HG03064 (cell line): ENCODE measurements at regions not wholly inside any gene's neighbourhood (a gene's known extent, or its start where the extent isn't known, plus 50 kb on each side); places are given as distances from the start of the nearest gene placed in this dataset.

Source experiments
- ATAC-seq: cut with Tn5 transposase; IDR thresholded peaks from one replicate; pipeline ENCODE4 v1.9.1; 2021; ENCODE audit warnings: low read depth; ENCODE audit not compliant: unreplicated experiment

DNA sequence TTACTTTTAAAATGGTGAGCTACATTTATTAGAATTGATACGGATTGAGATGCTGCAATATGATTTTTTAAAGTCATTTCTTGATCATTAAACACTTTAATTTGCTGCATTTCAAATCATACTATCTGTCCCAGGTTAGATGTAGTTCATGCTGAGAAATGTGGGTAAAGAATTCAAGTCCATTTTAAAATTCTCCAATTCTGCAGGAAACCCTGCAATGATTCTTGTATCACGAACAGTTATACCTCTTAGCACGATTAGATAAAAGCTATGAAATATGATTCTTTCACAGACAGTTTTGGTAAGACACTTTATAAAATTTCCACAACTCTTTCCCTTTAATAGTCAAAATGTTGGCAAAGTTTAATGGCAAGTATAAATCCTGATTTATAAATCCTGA lies 693.4 kb downstream of the ADGRL2 start:
- ATAC-seq = no peak

DNA sequence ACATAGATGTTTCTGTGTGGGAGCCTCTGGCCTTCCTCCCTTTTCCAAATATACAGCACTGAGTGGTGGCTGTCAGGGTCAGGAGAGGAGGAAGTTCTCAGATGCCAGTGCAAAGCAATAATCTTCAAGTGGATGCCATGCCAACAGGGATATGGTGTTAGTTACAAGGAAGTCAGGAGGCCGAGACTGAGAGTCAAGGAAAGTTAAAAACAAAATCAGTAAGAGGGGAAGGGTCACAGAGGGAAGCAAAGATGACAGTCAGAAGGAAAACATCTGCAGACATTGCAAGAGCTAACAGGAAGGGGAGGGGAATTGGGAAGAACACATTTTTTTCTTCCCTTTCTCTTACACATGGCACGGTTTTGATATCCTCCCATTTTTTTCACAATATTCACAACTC lies 691.4 kb downstream of the ADGRL2 start:
- ATAC-seq = no peak

GRCh38 chr1:82491301-82492048 lies 690.7 kb downstream of the ADGRL2 start:
- ATAC-seq = no peak

DNA sequence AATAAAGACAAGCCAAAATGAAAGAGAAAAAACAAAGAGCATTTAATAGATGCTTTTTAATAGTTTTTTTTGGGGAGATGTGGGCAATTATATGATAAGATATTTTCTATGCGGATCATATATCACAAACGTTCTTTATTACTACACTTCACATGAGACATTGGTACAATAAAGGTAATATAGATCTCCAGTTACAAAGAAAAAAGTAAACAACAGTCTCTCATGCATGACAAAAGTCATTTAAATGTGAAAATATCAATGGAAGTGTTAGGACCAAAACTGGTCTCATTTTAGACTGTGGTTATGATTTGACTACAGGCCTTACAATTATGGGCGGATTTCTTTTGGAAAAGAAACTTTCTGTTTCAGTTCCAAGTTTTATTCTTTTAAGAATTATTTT lies 687.0 kb downstream of the ADGRL2 start:
- no peak for ATAC-seq

DNA sequence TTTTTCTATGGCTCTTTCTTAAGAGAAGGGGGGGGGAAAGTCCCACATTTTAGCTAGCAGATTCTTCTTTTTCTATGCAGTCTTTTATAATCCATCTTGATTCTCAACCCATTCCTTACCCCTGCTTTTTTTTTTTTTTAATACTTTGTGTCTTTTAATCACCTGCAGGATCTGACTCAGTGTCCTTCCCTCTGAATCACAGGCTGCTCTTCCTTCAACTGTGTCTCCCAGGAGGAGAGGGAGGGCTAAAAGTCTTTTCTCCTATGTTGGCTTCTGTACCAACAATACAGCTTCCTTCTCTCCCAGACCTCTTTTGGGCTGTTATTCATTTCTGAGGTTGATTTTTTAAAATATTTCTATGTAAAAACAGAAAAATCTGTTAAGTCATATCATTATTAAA lies 686.2 kb downstream of the ADGRL2 start:
- no peak for ATAC-seq

DNA sequence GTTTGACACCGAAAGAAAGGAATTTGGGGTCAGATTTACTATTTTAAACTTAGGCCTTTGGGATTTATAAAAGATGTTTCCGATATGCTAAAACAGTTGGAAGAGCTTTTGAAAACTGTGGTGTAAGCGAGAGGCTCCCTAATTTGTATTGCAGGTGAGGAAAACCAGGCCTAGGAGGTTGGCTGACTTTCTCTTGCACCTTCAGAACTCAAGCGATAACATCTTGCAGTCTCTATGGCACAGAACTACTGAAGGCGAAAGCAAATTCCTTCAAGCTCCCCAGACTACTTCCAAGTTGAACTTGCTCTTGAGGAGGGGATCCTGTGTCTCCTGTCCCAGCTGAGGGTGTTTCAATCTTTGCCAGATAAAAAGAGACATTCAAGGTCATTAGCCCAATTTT lies 685.7 kb downstream of the ADGRL2 start:
- no peak for ATAC-seq

- no peak for ATAC-seq
Observed at GRCh38 chr1:82485591-82486369, 685.0 kb downstream of the ADGRL2 start.

DNA sequence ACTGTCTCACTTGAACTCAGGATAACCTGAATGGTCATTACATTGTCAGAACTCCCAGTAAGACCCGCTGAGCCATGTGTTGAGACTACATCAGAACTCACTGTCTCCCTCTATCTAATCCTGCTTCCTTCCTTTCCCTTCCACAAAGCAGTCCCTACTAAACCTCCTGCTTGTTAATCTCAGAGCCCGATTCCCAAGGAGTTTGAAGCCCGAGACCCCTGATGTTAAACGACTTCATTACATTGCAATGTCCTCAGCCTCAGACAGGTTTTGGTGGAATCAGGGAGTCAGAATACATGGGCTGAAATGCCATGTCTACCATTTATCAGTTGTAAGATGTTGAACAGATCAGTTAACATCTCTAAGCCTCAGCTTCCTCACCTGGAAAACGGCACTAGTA lies 682.4 kb downstream of the ADGRL2 start:
- no peak for ATAC-seq

- no peak for ATAC-seq
Observed at GRCh38 chr1:82478916-82479315, 678.2 kb downstream of the ADGRL2 start.

DNA sequence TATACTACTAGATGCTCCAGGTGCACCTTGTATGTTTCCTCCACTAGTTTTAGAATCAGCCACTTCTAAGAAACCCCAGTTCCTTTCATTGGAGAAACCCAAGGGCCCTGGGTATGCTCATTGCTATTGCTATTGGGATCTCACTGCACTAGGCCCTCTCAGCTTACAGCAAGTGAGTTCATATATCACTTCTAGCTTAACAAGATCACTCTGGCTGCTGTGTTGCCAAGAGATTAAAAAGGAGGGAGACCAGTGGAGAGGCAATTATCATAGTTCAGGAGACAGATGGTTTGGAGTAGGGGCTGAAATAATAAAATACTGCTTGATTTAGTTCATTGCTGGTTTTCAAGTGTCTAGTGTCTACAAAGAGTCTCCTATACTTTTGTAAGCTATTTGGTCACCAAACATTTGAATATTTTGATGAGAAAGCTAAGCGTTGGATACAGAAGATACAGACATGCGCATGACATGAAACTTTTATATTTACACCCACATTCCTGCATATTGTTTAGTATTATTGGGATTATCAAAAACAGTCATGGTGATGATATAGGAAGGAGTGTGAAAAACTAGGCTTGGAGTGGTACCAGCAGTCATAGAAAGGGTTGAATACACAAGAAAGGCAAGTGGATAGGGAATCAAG lies 671.9 kb downstream of the ADGRL2 start:
- ATAC-seq = no peak

DNA sequence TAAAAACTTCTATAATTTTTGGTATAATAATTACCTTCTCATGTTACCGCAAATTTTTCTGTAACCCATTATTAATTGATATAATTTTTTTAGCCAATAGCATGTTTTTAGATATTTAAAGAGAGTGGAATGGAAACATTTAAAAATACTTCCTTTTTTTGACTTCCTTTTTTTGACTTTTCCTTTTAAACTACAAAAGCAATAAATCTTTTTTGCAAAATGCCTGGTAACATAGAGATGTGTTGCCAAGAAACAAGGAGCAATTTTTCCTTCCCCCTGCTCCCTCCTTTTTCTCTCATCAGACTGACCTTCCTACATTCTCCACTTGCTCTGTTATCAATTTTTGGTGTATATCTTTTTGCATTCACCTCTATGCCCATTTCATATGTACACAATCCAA lies 666.2 kb downstream of the ADGRL2 start:
- ATAC-seq = no peak

DNA sequence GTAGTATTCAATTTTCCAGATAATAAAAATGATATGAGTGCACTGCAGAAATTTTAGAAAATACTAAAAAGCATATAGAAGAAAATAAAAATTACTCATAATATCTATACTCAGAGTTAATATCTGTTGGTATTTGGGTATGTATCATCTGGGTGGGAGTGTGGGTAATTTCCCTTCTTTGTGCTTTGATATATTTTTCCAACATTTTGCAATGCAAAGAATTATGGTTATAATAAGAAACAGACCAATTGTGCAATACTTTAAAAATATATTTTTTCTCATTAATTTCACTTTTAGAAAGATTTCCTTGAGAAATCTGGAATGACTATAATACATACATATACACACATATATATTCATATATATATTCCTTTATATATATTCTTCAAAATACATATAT lies 665.7 kb downstream of the ADGRL2 start:
- ATAC-seq = no peak

- no peak for ATAC-seq
Observed at GRCh38 chr1:82465024-82465423, 664.3 kb downstream of the ADGRL2 start.

DNA sequence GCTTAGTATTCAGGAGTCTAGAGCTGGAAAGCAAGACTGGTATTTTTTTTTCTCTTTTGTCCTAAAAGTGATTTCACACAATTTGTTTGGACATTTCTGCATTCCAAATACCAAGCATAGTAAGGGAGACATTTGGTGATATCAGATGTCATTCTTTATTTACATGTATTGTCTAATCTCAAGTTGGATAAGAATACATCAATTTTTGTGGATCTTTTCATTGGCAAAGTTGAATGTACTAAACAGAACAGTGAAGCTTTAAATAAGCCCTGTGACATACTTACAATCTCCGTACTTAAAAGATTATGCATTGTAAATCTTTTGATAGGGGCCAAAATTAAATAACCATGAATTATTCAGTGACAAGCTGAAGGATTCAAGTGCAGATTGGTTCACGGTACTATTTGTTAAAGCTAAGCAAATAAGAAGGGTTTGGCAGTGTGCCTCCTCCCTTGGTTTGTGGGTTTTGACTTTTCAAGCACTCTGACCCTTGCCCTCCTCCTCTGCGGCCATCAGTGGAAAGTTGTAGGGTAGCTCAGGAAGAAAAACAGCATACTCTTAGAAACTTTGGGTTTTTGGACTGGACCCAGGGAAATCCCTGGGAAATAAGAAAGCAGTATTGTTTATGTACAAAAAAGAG lies 663.7 kb downstream of the ADGRL2 start:
- no peak for ATAC-seq

GRCh38 chr1:82463951-82464350 lies 663.2 kb downstream of the ADGRL2 start:
- ATAC-seq = no peak

- no peak for ATAC-seq
Observed at GRCh38 chr1:82462366-82462765, 661.6 kb downstream of the ADGRL2 start.

- ATAC-seq = no peak
Observed at GRCh38 chr1:82455342-82455741, 654.6 kb downstream of the ADGRL2 start.

GRCh38 chr1:82454431-82454830 lies 653.7 kb downstream of the ADGRL2 start:
- no peak for ATAC-seq

DNA sequence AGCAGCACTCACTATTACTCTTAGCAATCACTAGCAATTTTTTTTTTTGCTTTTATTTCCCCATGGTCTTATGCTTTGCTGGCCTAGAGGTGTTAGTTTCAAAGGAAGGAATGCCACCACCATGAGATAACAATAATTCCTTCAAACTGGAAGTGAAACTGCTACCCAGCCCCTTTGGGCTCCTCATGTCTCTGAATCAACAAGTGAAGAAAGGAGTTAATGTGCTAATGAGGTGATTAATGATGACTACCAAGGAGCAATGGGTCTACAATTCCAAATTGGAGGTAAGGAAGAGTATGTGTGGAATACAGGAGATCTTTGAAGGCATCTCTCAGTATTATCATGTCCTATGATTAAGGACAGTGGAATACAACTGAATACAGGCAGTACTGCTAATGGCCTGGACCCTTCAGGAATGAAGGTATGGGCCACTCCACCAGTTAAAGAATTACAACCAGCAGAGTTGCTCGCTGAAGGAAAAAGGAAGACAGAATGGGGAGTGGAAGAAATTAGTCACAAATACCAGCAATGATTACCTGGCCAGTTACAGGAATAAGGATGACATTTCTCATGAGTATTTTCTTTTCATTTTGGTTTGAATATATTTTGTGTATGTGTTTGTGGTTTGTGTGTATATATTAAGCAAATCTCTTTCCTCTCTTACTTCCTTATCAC lies 652.9 kb downstream of the ADGRL2 start:
- ATAC-seq = no peak

DNA sequence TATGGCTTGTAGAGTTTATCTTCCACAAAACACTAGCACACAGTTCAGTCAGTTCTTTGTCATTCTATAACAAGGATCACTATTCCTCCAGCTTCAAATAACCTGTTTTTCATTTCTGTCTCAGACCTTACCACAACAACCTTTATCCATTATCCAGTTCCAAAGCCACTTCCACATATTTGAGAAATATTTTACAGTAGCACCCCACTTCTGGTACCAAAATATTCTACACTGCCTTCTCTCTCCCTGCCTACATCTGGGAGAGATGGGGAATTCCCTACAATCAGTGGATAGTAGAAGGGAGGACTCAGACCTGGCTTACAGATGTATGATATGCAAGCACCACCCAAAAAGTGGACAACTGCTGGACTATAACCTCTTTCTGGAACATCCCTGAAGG lies 651.4 kb downstream of the ADGRL2 start:
- no peak for ATAC-seq

- no peak for ATAC-seq
Observed at GRCh38 chr1:82451191-82451590, 650.5 kb downstream of the ADGRL2 start.
